OCI-LY1 (cell line): ENCODE measurements at regions not wholly inside any gene's neighbourhood (a gene's known extent, or its start where the extent isn't known, plus 50 kb on each side); places are given as distances from the start of the nearest gene placed in this dataset.

ENCODE experiments used
- EZH2 ChIP-seq: fragments of 200-600 bp; sonication (generic), shearing (Covaris generic); IDR thresholded peaks from 2 replicates; pipeline ENCODE4 v1.8.0; 2017; ENCODE audit warnings: borderline replicate concordance, mixed run types, mild to moderate bottlenecking, antibody characterized with exemption, low read length, moderate library complexity, mixed read lengths
- TF ChIP-seq, protein P1 (sequence below): fragments of 200-600 bp; sonication (generic), shearing (Covaris generic); IDR thresholded peaks from 2 replicates; pipeline ENCODE4 v1.5.1; 2017; ENCODE audit warnings: mild to moderate bottlenecking, antibody characterized with exemption, low read length, moderate library complexity, mixed read lengths

DNA sequence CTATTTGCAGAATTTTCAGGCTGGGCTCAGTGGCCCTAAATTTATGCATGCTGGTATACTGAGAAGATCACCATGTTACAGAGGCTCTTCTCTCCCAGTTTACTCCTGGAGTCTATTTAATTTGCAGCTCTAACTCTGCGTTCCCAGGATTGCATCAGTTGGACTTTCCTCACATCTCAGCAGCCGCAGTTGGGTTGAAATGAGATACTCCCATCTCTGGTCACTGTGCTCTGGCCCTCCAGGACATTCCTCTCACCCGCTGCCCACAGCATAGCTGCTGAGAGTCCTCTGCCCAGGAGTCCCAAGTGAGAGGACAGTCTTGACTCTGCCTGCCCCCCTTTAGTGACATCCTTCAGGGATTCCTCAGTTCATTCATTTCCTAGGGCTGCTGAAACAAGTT, 150.9 kb downstream of the LACC1 start:
- TF ChIP-seq, protein P1, sequence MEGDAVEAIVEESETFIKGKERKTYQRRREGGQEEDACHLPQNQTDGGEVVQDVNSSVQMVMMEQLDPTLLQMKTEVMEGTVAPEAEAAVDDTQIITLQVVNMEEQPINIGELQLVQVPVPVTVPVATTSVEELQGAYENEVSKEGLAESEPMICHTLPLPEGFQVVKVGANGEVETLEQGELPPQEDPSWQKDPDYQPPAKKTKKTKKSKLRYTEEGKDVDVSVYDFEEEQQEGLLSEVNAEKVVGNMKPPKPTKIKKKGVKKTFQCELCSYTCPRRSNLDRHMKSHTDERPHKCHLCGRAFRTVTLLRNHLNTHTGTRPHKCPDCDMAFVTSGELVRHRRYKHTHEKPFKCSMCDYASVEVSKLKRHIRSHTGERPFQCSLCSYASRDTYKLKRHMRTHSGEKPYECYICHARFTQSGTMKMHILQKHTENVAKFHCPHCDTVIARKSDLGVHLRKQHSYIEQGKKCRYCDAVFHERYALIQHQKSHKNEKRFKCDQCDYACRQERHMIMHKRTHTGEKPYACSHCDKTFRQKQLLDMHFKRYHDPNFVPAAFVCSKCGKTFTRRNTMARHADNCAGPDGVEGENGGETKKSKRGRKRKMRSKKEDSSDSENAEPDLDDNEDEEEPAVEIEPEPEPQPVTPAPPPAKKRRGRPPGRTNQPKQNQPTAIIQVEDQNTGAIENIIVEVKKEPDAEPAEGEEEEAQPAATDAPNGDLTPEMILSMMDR: no peak
- TF ChIP-seq EZH2: no peak
